ENCODE measurements at regions not wholly inside any gene's neighbourhood (a gene's known extent, or its start where the extent isn't known, plus 50 kb on each side); places are given as distances from the start of the nearest gene placed in this dataset.
"Not testable (repeated sequence)": the region's sequence is repeated elsewhere in the genome, so short reads cannot be mapped to it uniquely, and the experiment has no call there.

GRCh38 chr3:171915275-171915674 lies 72.1 kb downstream of the TMEM212 start:
- DNase-seq (ENCODE audit: extremely low spot score): no peak
- CTCF ChIA-PET: interaction anchor here (0.6 kb wide), 1 partner anchor 230 kb away, joined by 3 read pairs; no protein-coding TSS in a partner anchor
- TF ChIP-seq FOXM1 (IDR thresholded peaks at IDR 0.05; ENCODE audit: borderline replicate concordance) (no peak), ARNT (IDR thresholded peaks at IDR 0.05) (no peak), TARDBP (IDR thresholded peaks at IDR 0.05) (no peak), NFRKB (IDR thresholded peaks at IDR 0.05) (no peak), L3MBTL2 (conservative IDR thresholded peaks at IDR 0.05) (no peak), CTBP1 (IDR thresholded peaks at IDR 0.05; ENCODE audit: borderline replicate concordance) (no peak), FOXK2 (IDR thresholded peaks at IDR 0.05) (no peak), ZNF384 (IDR thresholded peaks at IDR 0.05) (no peak), SP1 (IDR thresholded peaks at IDR 0.05) (no peak), FOXA1 (IDR thresholded peaks at IDR 0.05) (no peak), SUZ12 (IDR thresholded peaks at IDR 0.05) (no peak), BHLHE40 (IDR thresholded peaks at IDR 0.05; ENCODE audit: borderline replicate concordance) (no peak), HDGF (IDR thresholded peaks at IDR 0.05; ENCODE audit: borderline replicate concordance) (no peak), LEF1 (IDR thresholded peaks at IDR 0.05; ENCODE audit: borderline replicate concordance) (no peak), PKNOX1 (IDR thresholded peaks at IDR 0.05) (no peak)
- POLR2A ChIA-PET: no interaction called here

- CTCF ChIA-PET: no interaction called here
- DNase-seq (ENCODE audit: extremely low spot score): no peak
- TF ChIP-seq FOXM1 (IDR thresholded peaks at IDR 0.05; ENCODE audit: borderline replicate concordance) (no peak), SP1 (IDR thresholded peaks at IDR 0.05) (no peak), SUZ12 (IDR thresholded peaks at IDR 0.05) (no peak), ZNF384 (IDR thresholded peaks at IDR 0.05) (no peak), NFRKB (IDR thresholded peaks at IDR 0.05) (no peak), TARDBP (IDR thresholded peaks at IDR 0.05) (no peak), FOXK2 (IDR thresholded peaks at IDR 0.05) (no peak), PKNOX1 (IDR thresholded peaks at IDR 0.05) (no peak)
- POLR2A ChIA-PET: no interaction called here
Observed at GRCh38 chr3:171916888-171917287, 73.7 kb downstream of the TMEM212 start.

GRCh38 chr3:171922629-171923028 lies 79.5 kb downstream of the TMEM212 start:
- CTCF ChIA-PET; POLR2A ChIA-PET; DNase-seq (ENCODE audit: extremely low spot score): not testable (repeated sequence)

GRCh38 chr3:171923668-171924067 lies 80.5 kb downstream of the TMEM212 start:
- POLR2A ChIA-PET; CTCF ChIA-PET; DNase-seq (ENCODE audit: extremely low spot score): not testable (repeated sequence)

- POLR2A ChIA-PET, CTCF ChIA-PET: not testable (repeated sequence)
Observed at GRCh38 chr3:171924864-171925263, 81.7 kb downstream of the TMEM212 start.

GRCh38 chr3:171932153-171932611 lies 89.0 kb downstream of the TMEM212 start:
- ChIA-PET POLR2A (no interaction called here), CTCF (interaction anchor here (0.9 kb wide), 1 partner anchor 313 kb away, joined by 3 read pairs; no protein-coding TSS in a partner anchor)
- DNase-seq (ENCODE audit: extremely low spot score): no peak
- TF ChIP-seq BHLHE40 (IDR thresholded peaks at IDR 0.05; ENCODE audit: borderline replicate concordance) (no peak), HDGF (IDR thresholded peaks at IDR 0.05; ENCODE audit: borderline replicate concordance) (no peak), ZNF384 (IDR thresholded peaks at IDR 0.05) (no peak), FOXM1 (IDR thresholded peaks at IDR 0.05; ENCODE audit: borderline replicate concordance) (no peak), SP1 (IDR thresholded peaks at IDR 0.05) (no peak), PKNOX1 (IDR thresholded peaks at IDR 0.05) (no peak), TARDBP (IDR thresholded peaks at IDR 0.05) (no peak), ELF4 (IDR thresholded peaks at IDR 0.05) (no peak), ARNT (IDR thresholded peaks at IDR 0.05) (no peak), FOXA1 (IDR thresholded peaks at IDR 0.05) (no peak), L3MBTL2 (conservative IDR thresholded peaks at IDR 0.05) (no peak), LEF1 (IDR thresholded peaks at IDR 0.05; ENCODE audit: borderline replicate concordance) (no peak)

More at GRCh38 chr3:171924864-171925263, 81.7 kb downstream of the TMEM212 start:
- not testable (repeated sequence) for DNase-seq (ENCODE audit: extremely low spot score)

- POLR2A ChIA-PET: no interaction called here
Observed at GRCh38 chr3:171933441-171933840, 90.3 kb downstream of the TMEM212 start.

More at GRCh38 chr3:171933441-171933840, 90.3 kb downstream of the TMEM212 start:
- DNase-seq (ENCODE audit: extremely low spot score): no peak
- CTCF ChIA-PET: no interaction called here
- no peak for TF ChIP-seq HDGF (IDR thresholded peaks at IDR 0.05; ENCODE audit: borderline replicate concordance)
- TF ChIP-seq NFRKB (IDR thresholded peaks at IDR 0.05): no peak
- TF ChIP-seq ZNF384 (IDR thresholded peaks at IDR 0.05): no peak
- no peak for TF ChIP-seq ELF4 (IDR thresholded peaks at IDR 0.05)
- TF ChIP-seq PKNOX1 (IDR thresholded peaks at IDR 0.05): no peak
- no peak for TF ChIP-seq FOXM1 (IDR thresholded peaks at IDR 0.05; ENCODE audit: borderline replicate concordance)
- no peak for TF ChIP-seq CTBP1 (IDR thresholded peaks at IDR 0.05; ENCODE audit: borderline replicate concordance)
- TF ChIP-seq SUZ12 (IDR thresholded peaks at IDR 0.05): no peak
- TF ChIP-seq SP1 (IDR thresholded peaks at IDR 0.05): no peak
- TF ChIP-seq FOXK2 (IDR thresholded peaks at IDR 0.05): no peak
- TF ChIP-seq FOXA1 (IDR thresholded peaks at IDR 0.05): no peak
- no peak for TF ChIP-seq LEF1 (IDR thresholded peaks at IDR 0.05; ENCODE audit: borderline replicate concordance)
- TF ChIP-seq TARDBP (IDR thresholded peaks at IDR 0.05): no peak
- TF ChIP-seq BHLHE40 (IDR thresholded peaks at IDR 0.05; ENCODE audit: borderline replicate concordance): no peak
- no peak for TF ChIP-seq L3MBTL2 (conservative IDR thresholded peaks at IDR 0.05)
- TF ChIP-seq ARNT (IDR thresholded peaks at IDR 0.05): no peak
